ENCODE measurements at regions not wholly inside any gene's neighbourhood (a gene's known extent, or its start where the extent isn't known, plus 50 kb on each side); places are given as distances from the start of the nearest gene placed in this dataset.

DNA sequence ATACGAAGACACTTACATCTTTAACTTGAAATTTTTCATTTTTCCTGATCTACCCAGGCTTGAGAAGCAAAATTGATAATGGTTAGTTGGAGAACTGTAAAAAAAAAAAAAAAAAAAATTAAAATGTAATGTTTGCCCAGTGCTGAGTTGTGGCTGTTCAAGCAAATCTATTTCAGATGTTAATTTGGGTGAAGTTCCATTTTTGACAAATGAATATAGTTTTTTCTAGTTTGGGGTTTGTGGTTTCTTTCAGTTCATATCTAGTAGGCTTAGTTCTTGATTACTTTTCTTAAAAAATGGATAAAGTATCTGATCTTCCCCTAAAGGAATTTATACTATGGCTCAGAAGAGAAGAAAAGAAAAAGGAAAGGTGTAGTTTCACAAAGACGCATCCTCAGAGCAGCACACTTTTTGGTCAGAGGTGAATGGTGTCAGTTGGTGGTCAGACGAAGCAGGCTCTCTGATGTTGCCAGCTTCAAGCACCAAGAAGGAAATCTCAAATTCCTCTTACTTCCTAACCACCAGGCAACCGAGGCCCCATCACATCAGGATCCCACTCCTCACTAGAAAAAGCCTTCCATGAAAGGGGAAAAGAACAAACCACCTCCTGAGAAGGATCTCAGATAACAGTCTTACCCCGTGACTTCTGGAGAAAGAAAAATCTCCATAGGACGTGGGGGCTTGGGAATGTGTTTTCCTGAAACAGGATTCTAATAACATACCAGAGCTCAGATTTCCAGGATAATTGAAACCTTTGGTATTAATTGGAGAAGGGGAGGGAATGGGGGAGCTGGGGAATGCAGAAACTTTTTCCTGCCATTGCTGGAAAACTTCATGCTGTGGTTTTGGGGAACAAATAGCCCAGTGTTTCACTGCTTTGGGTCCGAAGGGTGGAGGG lies 396.2 kb downstream of the CD83 start:
- no peak for DNase-seq (ENCODE audit: low read depth)
- TF ChIP-seq, protein P1, sequence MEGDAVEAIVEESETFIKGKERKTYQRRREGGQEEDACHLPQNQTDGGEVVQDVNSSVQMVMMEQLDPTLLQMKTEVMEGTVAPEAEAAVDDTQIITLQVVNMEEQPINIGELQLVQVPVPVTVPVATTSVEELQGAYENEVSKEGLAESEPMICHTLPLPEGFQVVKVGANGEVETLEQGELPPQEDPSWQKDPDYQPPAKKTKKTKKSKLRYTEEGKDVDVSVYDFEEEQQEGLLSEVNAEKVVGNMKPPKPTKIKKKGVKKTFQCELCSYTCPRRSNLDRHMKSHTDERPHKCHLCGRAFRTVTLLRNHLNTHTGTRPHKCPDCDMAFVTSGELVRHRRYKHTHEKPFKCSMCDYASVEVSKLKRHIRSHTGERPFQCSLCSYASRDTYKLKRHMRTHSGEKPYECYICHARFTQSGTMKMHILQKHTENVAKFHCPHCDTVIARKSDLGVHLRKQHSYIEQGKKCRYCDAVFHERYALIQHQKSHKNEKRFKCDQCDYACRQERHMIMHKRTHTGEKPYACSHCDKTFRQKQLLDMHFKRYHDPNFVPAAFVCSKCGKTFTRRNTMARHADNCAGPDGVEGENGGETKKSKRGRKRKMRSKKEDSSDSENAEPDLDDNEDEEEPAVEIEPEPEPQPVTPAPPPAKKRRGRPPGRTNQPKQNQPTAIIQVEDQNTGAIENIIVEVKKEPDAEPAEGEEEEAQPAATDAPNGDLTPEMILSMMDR (conservative IDR thresholded peaks at IDR 0.05; ENCODE audit: low read depth, low read length): no peak
- no peak overlapping the region for H3K4me3 ChIP-seq (ENCODE audit: low read depth, low read length)

DNA sequence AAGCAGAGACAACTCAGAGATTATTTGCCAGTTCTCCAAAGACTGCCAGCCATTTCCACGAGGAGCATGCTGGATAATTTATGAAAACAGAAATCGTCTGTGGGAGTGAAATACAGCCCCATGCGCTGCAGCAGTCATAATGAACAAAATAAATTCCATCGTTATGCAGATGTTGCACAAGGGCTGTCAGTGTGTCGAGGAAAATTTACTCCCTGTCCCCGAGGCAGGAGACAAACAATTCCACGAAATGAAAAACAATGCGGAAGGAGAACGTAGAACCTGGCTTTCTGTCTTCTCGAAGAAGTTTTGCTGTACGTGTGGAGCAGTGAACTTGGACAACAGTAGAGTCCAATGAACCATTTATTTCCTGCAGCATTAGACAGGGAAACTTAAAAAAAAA lies 399.4 kb downstream of the CD83 start:
- H3K4me3 ChIP-seq (ENCODE audit: low read depth, low read length): no peak overlapping the region
- TF ChIP-seq, protein P1 (conservative IDR thresholded peaks at IDR 0.05; ENCODE audit: low read depth, low read length): no peak
- no peak for DNase-seq (ENCODE audit: low read depth)

DNA sequence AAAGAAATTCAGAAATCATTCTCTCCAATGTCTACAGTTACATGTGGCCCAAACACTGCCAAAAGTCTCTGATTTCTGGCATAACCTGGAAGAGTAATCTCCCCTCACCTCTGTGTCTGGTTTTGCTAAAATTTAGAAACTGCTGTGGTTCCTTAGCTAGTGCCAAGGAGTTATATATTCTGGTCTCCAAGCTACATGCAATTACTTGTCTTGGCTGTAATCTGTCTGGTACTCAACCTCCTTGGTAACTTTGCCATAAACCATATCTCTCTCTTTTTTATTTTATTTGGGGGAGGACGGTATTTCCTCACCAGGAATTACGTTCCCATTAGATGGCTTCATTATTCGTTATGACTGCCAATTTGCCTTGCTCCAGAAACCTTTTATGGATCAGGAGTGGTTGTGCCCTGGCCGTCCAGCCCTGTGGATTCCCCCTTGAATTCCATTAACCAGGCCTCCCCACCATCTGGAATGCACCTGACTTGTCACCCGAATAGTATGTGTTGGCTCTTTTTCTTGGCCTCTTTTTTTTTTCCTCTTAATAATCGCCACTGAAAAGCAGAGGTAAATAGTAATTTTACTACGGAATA lies 400.0 kb downstream of the CD83 start:
- H3K4me3 ChIP-seq (ENCODE audit: low read depth, low read length): no peak overlapping the region
- DNase-seq (ENCODE audit: low read depth): no peak
- TF ChIP-seq, protein P1 (conservative IDR thresholded peaks at IDR 0.05; ENCODE audit: low read depth, low read length): no peak

DNA sequence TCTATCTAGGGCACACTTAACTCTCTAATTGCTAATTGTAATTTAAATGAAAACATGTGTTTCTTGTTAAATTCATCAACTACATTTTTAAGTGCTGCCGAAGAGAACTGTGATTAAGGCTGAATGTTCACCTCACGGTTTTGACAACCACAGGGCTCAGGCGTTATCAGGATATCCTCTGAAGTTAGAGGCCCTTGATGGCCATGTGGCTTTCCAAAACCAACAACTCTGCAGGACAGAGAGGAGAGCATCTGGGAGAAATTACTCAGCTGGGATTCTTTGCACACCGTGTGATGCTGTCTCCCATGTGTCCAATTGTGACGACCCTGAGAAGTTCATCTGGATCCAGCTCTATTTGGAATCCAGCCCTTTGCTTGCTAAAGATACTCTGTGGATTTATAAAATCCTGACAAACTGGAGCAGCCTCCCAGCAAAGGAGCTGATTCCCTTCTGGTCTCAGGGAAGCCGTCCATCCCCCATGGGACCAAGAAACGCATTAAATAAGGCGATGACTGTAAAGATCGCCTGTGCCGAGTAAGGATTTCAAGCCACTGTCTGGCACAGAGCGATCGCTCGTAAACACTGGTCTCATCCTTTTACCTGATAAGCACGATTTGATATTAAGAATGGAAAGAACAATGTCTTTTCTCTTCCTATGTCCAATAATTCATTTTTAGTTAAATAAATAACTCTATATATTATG lies 401.1 kb downstream of the CD83 start:
- no peak for DNase-seq (ENCODE audit: low read depth)
- no peak overlapping the region for H3K4me3 ChIP-seq (ENCODE audit: low read depth, low read length)
- TF ChIP-seq, protein P1 (conservative IDR thresholded peaks at IDR 0.05; ENCODE audit: low read depth, low read length): no peak

DNA sequence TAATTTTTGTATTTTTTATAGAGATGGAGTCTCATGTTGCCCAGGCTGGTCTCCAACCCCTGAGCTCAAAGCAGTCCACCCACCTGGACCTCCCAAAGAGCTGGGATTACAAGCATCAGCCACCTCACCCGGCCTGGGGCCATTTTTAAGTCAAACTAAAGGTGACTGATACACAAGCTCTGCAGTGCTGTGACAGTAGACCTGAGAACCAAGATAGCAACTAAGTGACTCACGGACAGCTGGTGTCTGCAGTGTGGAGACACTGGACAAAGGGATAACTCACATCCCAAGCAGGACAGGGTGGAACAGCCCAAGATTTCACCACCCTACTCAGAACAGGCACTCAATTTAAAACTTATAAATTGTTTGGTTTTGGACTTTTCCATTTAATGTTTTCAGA lies 402.5 kb downstream of the CD83 start:
- no peak for DNase-seq (ENCODE audit: low read depth)
- no peak overlapping the region for H3K4me3 ChIP-seq (ENCODE audit: low read depth, low read length)
- TF ChIP-seq, protein P1 (conservative IDR thresholded peaks at IDR 0.05; ENCODE audit: low read depth, low read length): no peak

DNA sequence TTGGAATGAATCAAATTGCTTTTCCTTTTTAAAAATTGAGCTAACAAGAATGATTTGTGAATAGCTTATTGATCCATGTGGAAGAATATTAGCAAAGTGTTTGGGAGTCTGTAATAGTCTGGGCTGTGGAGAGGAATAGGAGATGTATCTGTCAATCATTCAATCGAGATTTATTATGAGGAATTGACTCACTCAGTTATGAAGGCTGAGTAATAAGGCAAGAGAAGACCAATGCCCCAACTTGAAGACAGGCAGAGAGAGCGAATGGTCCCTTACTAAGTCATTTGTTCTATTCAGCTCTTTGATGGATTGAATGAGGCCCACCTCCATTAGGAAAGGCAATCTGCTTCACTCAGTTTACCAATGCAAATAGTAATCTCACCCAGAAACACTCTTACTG lies 403.0 kb downstream of the CD83 start:
- TF ChIP-seq, protein P1 (conservative IDR thresholded peaks at IDR 0.05; ENCODE audit: low read depth, low read length): no peak
- H3K4me3 ChIP-seq (ENCODE audit: low read depth, low read length): no peak overlapping the region
- DNase-seq (ENCODE audit: low read depth): no peak

All from epithelial cell of proximal tubule (primary cell).